NCI-H2081 treated with DMSO at 0.1 percent for 48 hours (cell line): ENCODE measurements at regions not wholly inside any gene's neighbourhood (a gene's known extent, or its start where the extent isn't known, plus 50 kb on each side); places are given as distances from the start of the nearest gene placed in this dataset.

ENCODE experiments used
- DNase-seq: peaks from one replicate; lab custom pipeline; 2025; lab: John Stamatoyannopoulos, UW

GRCh38 chr16:82358606-82359221 lies 188.7 kb upstream of the MPHOSPH6 start:
- no peak for DNase-seq

DNA sequence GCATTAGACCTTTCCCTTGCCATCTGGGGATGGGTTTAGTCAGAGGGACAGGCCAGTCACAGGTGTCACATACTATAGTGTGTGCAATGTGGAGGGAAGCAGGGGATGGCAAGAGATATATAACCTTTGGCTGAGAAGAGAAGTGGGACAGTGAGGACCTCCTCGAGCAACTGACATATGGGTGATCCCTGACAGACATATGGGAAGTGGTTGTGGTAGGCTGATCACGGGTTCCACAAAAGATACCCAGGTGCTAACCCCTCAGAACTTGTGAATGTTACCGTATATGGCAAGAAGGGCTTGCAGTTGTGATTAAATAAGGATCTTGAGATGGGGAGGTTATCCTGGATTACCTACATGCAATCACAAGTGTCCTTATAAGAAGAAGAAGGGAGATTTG lies 188.1 kb upstream of the MPHOSPH6 start:
- DNase-seq: no peak

DNA sequence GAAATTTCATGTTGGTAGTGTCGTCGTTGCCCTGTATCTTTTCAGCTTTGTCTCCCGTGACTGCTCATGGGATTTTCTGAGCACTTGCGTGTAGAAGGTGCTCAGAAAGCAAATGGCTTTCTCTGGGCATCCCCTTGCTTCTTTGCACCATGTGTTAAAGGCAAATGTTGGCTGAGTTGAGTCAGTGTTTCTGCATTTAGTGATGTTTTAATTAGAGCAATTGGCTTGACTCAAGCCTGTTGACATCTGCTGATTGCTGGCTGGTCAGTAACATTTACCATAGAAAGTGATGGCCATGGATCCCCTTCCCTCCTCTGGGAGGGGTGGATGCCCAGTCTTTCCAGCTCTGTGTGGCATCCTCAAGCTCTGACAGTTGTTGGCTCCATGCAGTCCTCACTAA lies 187.2 kb upstream of the MPHOSPH6 start:
- DNase-seq: no peak

- DNase-seq: no peak
Observed at GRCh38 chr16:82350560-82350959, 180.5 kb upstream of the MPHOSPH6 start.

DNA sequence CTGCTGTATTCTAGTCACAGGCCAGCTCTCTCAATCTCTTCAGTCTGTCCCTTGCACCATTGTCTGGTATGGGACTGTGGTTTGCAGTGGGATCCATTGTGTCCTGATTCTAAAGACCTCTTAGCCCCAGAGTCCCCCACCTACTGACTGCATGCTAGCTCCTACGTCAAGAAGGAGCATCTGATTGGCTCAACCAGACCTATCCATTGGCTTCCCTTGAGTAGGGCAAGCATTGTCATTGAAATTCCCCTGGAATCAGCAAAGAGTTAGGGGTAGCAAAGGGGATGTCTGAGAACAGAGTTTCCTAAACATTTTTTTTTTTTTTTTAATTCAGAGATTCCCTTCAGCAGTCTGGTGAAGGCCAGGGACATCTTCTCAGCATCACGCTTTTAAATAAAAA lies 175.3 kb upstream of the MPHOSPH6 start:
- no peak for DNase-seq

DNA sequence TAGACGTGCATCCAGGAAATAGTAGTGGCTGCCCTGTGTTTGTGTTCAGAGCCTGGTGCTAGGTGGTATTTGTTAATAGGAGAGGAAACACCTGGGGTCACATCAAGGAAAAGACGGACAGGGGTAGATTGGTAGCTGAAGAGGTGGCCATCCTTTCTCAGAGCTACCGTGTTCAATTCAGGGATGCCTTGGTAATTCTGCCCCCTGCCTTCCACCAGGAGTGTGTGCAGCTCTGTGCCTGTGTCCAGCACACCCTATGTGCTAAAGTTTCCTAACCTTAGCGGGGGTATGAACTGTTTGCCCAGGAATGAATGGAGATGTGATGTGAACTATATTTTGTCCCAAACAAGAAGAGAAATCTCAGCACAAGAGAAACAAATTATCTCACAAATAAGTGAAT lies 174.1 kb upstream of the MPHOSPH6 start:
- DNase-seq: no peak

DNA sequence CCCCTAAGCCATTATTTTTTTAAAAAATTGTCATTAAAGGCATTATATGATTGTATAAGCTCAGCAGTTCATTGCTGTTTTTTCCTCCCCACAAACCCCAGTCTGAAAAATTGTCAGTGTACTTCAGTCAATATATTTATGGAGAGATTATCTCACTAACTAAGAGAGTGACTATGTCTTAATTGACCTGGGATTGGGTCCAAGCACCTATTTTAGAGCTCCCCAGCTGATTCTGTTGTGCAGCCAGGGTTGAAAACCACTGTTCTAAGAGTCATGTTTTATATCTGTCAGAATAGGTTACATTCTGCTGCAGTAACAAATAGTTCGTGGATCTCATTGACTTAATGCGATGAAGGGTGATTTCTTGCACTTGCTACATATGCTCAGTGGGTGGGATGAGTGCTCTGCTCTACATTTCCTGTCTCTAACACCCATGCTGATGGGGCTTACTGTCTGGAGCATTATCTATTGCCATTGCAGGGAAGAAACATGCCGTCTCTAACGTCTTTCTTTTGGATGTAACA lies 171.2 kb upstream of the MPHOSPH6 start:
- no peak for DNase-seq

DNA sequence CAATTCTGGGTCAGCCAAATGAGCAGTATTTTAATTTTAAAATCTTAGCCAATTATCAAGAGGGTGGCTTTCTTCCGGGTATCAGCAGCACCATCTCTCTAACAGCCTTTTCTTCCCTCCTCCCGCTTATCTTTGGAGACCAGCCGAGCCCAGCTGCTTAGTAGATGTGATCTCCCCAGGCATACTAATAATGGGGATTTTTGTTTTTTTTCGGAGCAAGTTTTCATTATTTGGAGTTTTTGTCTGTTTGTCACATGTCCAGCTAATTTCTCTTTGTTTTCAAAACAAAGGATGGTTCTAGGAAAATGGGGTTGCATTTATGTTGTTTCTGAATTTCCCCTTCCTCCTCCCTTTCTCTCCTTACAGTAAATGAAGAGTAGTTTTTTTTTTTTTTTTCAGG lies 170.5 kb upstream of the MPHOSPH6 start:
- no peak for DNase-seq

DNA sequence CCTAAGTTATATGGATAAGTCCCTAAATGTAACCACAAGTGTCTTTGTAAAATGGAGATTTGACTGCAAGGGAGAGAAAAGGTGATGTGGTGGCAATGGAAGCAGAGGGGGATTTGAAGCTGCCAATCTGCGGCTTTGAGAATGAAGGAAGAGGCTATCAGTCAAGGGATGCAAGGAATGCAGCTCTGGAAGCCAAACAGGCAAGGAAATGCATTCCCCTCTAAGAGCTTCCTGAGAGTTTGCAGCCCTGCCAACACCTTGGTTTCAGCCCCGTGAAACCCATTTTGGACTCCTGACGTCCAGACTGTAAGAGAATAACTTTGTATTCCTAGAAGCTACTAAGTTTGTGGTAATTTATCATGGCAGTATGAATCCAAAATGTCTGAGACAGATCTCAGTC lies 167.3 kb upstream of the MPHOSPH6 start:
- no peak for DNase-seq

DNA sequence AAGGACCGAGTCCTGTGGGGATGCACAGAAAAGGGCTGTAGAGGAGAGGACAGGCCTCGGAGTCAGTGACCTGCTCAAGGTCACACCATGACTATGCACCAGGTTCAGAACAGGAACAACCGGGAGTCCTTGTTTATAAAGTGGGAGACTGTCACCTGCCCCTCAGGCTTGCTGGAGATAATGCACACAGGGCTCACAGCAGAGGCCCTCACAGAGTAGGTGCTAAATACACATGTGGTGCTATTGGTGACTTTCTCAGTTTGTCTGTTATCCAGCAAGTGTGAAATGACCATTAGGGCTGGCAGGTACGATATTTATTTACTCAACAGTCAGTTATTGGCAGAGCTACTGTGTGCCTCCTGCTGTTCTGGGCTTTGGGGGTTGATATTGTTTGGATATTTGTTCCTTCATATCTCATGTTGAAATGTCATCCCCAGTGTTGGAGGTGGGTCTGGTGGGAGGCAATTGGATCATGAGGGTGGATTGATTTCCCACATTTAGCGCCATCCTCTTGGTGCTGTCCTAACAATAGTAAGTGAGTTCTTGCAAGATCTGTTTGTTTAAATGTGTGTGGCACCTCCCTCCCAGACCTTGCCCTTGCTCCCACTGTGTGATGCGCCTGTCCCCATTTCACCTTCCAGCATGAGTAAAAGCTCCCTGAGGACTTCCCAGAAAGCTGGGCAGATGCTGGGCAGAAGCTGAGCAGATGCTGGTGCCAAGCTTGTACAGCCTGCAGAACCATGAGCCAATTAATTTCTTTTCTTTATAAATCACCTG lies 162.1 kb upstream of the MPHOSPH6 start:
- DNase-seq: no peak

- no peak for DNase-seq
Observed at GRCh38 chr16:82331397-82331796, 161.4 kb upstream of the MPHOSPH6 start.

GRCh38 chr16:82329504-82330192 lies 159.6 kb upstream of the MPHOSPH6 start:
- DNase-seq: peak; percentile 82

DNA sequence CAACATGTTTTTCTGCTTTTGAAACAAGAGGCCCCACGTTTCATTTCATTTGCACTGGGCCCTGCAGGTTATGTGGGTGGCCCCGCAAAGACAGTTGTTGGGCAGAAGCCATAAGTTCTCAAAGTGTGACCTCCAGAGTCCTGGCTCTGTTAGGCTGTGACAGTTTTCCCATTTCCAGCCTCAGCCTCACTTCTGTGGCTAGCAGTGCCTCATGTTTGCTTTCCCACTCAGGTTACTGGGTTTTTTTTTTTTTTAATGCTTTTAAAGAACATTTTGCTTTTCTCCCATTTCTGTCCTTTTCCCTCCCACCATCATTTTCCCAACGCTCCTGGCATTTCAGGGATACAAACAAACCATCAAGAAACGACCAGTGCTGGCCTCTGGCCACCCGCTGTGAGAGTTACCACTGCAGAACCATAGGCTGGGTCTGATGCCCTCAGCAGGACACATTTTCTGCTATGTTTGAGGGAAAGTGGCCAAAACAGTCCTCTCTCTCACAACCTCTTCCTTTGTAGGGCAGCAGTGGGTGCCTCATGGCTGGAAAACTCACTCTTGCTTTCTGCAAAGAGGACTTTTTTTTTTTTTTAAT lies 159.0 kb upstream of the MPHOSPH6 start:
- no peak for DNase-seq

- no peak for DNase-seq
Observed at GRCh38 chr16:82323171-82323570, 153.1 kb upstream of the MPHOSPH6 start.

- no peak for DNase-seq
Observed at GRCh38 chr16:82322177-82322576, 152.2 kb upstream of the MPHOSPH6 start.

- no peak for DNase-seq
Observed at GRCh38 chr16:82319038-82319437, 149.0 kb upstream of the MPHOSPH6 start.

DNA sequence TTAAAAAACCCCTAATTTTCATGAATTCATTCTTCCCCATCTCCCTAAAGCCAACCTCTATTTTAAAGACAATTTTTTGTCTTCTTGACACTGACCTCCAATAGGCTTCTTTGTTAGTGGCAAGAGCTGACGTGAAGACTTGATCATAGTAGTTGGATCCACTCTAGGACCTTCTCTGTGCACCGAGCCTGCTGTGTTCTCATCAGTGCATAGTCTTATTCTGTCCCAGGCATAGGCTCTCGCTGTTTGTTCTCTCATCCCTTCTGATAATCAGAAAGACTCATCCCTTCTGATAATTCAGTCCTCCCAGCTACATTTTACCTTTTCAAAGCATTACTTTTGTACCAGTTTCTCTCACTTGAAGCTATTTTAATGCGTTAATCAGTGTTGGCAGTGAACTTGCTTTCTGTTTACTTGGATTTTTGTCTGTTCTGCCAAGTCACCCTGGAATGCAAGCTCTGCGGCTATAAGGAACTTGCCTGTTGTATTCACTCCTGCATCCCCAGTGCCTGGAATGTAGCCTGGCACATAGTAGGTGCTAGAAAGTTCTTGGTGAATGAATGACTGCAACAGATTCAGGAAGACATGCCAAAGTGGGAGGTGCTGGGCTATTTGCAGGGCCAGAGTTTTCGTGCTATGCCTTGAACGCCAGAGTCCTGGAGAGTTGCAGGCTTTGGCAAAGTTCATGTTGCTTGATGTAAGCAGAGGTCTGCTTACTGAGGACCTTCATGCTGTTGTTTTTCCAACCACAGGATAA lies 147.6 kb upstream of the MPHOSPH6 start:
- DNase-seq: no peak

DNA sequence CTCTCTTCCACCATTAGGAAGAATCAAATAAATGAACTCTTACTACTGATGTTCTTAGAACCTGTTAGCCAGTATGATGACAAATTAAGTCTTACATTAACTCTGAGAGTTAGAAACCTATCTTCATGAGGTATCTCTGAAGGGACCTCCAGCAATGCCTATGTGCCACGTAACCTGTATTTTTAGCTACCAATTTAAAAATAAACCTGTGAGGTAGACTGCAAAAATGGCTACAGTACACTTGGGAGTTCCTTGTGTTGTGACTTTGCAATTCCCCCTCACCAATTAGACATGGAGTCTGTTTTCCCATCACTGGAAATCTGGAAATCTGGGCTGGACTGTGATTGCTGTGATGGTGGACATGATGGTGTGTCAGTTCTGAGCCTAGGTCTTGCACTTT lies 143.7 kb upstream of the MPHOSPH6 start:
- no peak for DNase-seq

- DNase-seq: no peak
Observed at GRCh38 chr16:82311528-82311927, 141.5 kb upstream of the MPHOSPH6 start.

DNA sequence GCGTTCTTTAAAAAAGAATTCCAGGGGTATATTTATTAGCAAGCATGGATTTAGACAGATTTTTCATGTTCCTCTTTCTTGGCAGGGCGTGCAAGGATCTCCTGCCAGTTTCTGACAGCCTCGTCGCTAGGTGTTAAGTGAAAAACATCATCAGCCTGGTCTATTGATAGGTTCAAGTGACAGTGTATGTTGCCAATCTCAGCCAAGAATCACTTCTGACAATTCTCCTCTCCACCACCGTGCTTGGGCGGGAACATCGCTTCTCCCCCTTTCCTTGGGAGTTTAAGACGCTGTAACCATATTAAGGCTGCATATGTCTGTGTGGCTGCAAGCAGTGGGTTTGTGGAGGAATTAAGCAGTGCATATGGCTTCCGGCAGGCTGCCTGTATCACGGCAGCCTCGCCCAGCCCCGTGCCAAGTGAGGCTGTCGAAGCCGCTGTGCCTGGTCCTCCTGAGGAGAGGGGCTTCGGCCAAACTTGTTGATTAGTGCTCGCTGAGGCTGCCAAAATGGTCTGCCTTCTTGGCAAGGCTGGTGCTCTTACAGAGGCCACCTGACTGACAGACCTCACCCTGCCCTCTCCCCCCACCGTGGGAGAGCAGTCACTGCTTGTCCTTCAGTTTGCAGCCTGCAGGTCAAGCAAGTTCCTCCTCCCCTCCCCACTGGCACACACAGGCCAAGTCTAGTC lies 132.2 kb upstream of the MPHOSPH6 start:
- DNase-seq: no peak

DNA sequence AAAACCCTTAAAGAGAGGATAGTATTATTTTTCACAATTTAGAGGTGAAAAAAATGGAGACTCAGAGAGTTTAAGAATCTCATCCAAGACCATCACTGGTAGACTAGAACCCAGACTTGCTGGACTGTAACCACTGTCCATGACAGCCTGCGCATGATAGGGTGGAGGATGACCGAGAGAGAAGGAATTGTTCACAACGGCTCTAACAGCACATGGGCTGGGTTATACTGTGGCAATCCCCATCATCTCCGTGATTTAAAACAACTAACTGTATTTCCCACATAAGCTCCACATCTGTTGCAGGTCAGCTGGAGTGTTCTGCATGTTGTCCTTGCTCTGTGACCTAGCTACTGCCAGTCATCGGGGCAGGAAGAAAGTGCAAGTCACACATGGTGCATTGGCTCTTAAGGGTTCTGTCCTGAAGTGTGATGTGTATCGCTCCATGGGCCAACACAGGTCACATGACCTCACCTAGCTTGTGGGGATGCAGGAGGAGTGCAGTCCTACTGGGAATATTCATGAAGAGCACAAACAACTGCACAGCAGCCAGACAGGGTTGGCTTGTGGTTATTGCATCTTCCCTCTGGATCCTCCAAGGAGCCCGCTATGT lies 131.2 kb upstream of the MPHOSPH6 start:
- no peak for DNase-seq
